OCI-LY7 (cell line): ENCODE measurements at regions not wholly inside any gene's neighbourhood (a gene's known extent, or its start where the extent isn't known, plus 50 kb on each side); places are given as distances from the start of the nearest gene placed in this dataset.

Experiments used
- BruUV-seq: library from RNA; stranded (reverse); fragments of 400-500 nt; replicated peaks from 2 replicates; lab custom pipeline; 2021; lab: Mats Ljungman, UMichigan
- CTCF ChIA-PET: fragments of 300-600 bp; sonication (Branson Sonifier 250); formaldehyde crosslinking; loops from one replicate; lab custom pipeline; 2022; ENCODE audit warnings: antibody characterized with exemption; ENCODE audit not compliant: unreplicated experiment; lab: Charles Lee
- POLR2A ChIA-PET: fragments of 300-600 bp; sonication (Branson Sonifier 250); formaldehyde crosslinking; loops from one replicate; lab custom pipeline; 2022; ENCODE audit warnings: antibody characterized with exemption; lab: Charles Lee
- DNase-seq: peaks from one replicate; pipeline ENCODE4 v3.0.0-alpha.2; 2015; ENCODE audit warnings: low spot score
- H2AFZ ChIP-seq: fragments of 200-600 bp; sonication (generic), shearing (Covaris generic); 2 replicates; pipeline ENCODE4 v1.6.1; 2014; ENCODE audit warnings: mild to moderate bottlenecking, antibody characterized with exemption, low read length, moderate library complexity
- H3K27ac ChIP-seq: fragments of 200-600 bp; sonication (generic); 2 replicates; pipeline ENCODE4 v1.5.1; 2014; ENCODE audit warnings: mixed run types, low read depth, mild to moderate bottlenecking, moderate library complexity, low read length, inconsistent platforms; ENCODE audit not compliant: poor library complexity, severe bottlenecking
- H3K36me3 ChIP-seq: fragments of 200-600 bp; sonication (generic); 2 replicates; pipeline ENCODE4 v1.6.1; 2014; ENCODE audit warnings: mild to moderate bottlenecking, antibody characterized with exemption, low read length, moderate library complexity, mixed read lengths; ENCODE audit not compliant: insufficient read depth
- H3K4me1 ChIP-seq: fragments of 200-600 bp; sonication (generic); 2 replicates; pipeline ENCODE4 v1.5.1; 2014; ENCODE audit warnings: mild to moderate bottlenecking, low read length; ENCODE audit not compliant: insufficient read depth, poor library complexity, severe bottlenecking
- H3K4me2 ChIP-seq: fragments of 200-600 bp; sonication (generic); 2 replicates; pipeline ENCODE4 v1.6.1; 2014; ENCODE audit warnings: mild to moderate bottlenecking, low read length
- H3K4me3 ChIP-seq: fragments of 200-600 bp; sonication (generic); 2 replicates; pipeline ENCODE4 v1.5.1; 2014; ENCODE audit warnings: mild to moderate bottlenecking, low read depth, low read length; ENCODE audit not compliant: poor library complexity, severe bottlenecking
- H3K79me2 ChIP-seq: fragments of 200-600 bp; sonication (generic); 2 replicates; pipeline ENCODE4 v1.6.1; 2016; ENCODE audit warnings: low read depth, mild to moderate bottlenecking, low read length, moderate library complexity, mixed read lengths; ENCODE audit not compliant: insufficient read depth
- H3K9me2 ChIP-seq: fragments of 200-600 bp; sonication (generic); 2 replicates; pipeline ENCODE4 v1.6.1; 2016; ENCODE audit warnings: mild to moderate bottlenecking, low read length, mixed read lengths; ENCODE audit not compliant: insufficient read depth
- H3K9me3 ChIP-seq: fragments of 200-600 bp; sonication (generic); 2 replicates; pipeline ENCODE4 v1.6.1; 2014; ENCODE audit warnings: mild to moderate bottlenecking, mixed run types, low read length, mixed read lengths
- H4K20me1 ChIP-seq: fragments of 200-600 bp; sonication (generic); 2 replicates; pipeline ENCODE4 v1.6.1; 2014; ENCODE audit warnings: mild to moderate bottlenecking, antibody characterized with exemption, low read length, moderate library complexity, mixed read lengths; ENCODE audit not compliant: insufficient read depth
- EZH2phosphoT487 ChIP-seq: fragments of 200-600 bp; sonication (generic); IDR thresholded peaks from 2 replicates; pipeline ENCODE4 v1.6.1; 2018; ENCODE audit warnings: low read depth, borderline replicate concordance, mild to moderate bottlenecking, mixed run types, antibody characterized with exemption, low read length, moderate library complexity, mixed read lengths
- intact Hi-C: fragments of 100-400 bp; cut with micrococcal nuclease; formaldehyde crosslinking; loops from one replicate; pipeline ENCODE4 v1.10.0; 2022; ENCODE audit not compliant: unreplicated experiment
- TF ChIP-seq, protein P1 (sequence below): fragments of 200-600 bp; sonication (generic); conservative IDR thresholded peaks from 2 replicates; pipeline ENCODE4 v1.5.1; 2014; ENCODE audit warnings: mild to moderate bottlenecking, antibody characterized with exemption, low read length, moderate library complexity, mixed read lengths

GRCh38 chr4:188606635-188607034 is 467.4 kb downstream of the TRIML1 start:
- DNase-seq = no peak
- Histone ChIP-seq H2AFZ (no peak overlapping the region), H3K27ac (no peak overlapping the region), H3K79me2 (no peaks in the 10 kb centered on the region), H3K4me3 (no peak overlapping the region), H3K36me3 (no peaks in the 10 kb centered on the region), H3K9me2 (no peaks in the 10 kb centered on the region), H3K4me1 (no peaks in the 10 kb centered on the region), H3K9me3 (no peaks in the 10 kb centered on the region), H4K20me1 (no peaks in the 10 kb centered on the region), H3K4me2 (no peak overlapping the region)
- TF ChIP-seq EZH2phosphoT487 = no peak
- TF ChIP-seq, protein P1, sequence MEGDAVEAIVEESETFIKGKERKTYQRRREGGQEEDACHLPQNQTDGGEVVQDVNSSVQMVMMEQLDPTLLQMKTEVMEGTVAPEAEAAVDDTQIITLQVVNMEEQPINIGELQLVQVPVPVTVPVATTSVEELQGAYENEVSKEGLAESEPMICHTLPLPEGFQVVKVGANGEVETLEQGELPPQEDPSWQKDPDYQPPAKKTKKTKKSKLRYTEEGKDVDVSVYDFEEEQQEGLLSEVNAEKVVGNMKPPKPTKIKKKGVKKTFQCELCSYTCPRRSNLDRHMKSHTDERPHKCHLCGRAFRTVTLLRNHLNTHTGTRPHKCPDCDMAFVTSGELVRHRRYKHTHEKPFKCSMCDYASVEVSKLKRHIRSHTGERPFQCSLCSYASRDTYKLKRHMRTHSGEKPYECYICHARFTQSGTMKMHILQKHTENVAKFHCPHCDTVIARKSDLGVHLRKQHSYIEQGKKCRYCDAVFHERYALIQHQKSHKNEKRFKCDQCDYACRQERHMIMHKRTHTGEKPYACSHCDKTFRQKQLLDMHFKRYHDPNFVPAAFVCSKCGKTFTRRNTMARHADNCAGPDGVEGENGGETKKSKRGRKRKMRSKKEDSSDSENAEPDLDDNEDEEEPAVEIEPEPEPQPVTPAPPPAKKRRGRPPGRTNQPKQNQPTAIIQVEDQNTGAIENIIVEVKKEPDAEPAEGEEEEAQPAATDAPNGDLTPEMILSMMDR = no peak
- CTCF ChIA-PET = no interaction called here
- POLR2A ChIA-PET = no interaction called here
- BruUV-seq = no TSS peak
- intact Hi-C loops = no loop called here

DNA sequence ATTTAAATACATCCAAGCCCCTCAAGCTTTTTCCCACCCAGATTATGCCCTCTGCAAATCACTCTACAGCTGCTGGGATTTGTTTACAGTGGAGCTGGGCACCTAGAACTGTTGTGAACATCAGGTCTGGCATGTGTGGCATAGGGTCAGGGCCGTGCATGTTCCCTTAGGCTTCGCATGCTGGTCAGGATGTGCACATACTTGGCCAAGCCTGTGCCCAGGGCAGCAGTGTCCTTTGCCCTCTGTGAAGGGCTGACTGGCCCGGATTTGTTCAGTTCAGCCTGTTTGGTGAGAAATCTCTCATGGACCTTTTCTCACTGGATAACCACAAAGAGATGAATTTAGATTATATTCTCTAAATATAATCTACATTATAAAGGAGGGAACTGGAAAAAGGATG is 471.9 kb downstream of the TRIML1 start:
- no TSS peak for BruUV-seq
- ChIA-PET POLR2A (no interaction called here), CTCF (no interaction called here)
- no peaks in the 10 kb centered on the region for H3K9me3 ChIP-seq
- H4K20me1 ChIP-seq = no peaks in the 10 kb centered on the region
- intact Hi-C loops = no loop called here
- no peak overlapping the region for H3K4me2 ChIP-seq
- H3K36me3 ChIP-seq = no peaks in the 10 kb centered on the region
- no peaks in the 10 kb centered on the region for H3K9me2 ChIP-seq
- H3K4me1 ChIP-seq = no peaks in the 10 kb centered on the region
- TF ChIP-seq, protein P1 = no peak
- no peak for TF ChIP-seq EZH2phosphoT487
- H3K79me2 ChIP-seq = no peaks in the 10 kb centered on the region
- no peak for DNase-seq
- no peak overlapping the region for H3K4me3 ChIP-seq
- no peak overlapping the region for H3K27ac ChIP-seq
- H2AFZ ChIP-seq = no peak overlapping the region

- Histone ChIP-seq H3K4me2 (no peak overlapping the region), H3K79me2 (no peaks in the 10 kb centered on the region), H3K9me3 (no peaks in the 10 kb centered on the region), H3K4me3 (no peak overlapping the region), H3K36me3 (no peaks in the 10 kb centered on the region), H2AFZ (no peak overlapping the region), H3K4me1 (no peaks in the 10 kb centered on the region), H4K20me1 (no peaks in the 10 kb centered on the region), H3K9me2 (no peaks in the 10 kb centered on the region), H3K27ac (no peak overlapping the region)
- TF ChIP-seq, protein P1 = no peak
- TF ChIP-seq EZH2phosphoT487 = no peak
- ChIA-PET CTCF (no interaction called here), POLR2A (interaction anchor here (0.5 kb wide), 1 partner anchor 1278 kb away, joined by 6 read pairs; no protein-coding TSS in a partner anchor)
- intact Hi-C loops = no loop called here
- no peak for DNase-seq
- BruUV-seq = no TSS peak
Measured at GRCh38 chr4:188612659-188613058, 473.4 kb downstream of the TRIML1 start.
